Breast epithelium (tissue), 4 donors: ENCODE measurements at regions not wholly inside any gene's neighbourhood (a gene's known extent, or its start where the extent isn't known, plus 50 kb on each side); places are given as distances from the start of the nearest gene placed in this dataset.

Experiments used
- DNase-seq, 2 donors: peaks; one replicate each; pipeline ENCODE4 v3.0.0-alpha.2; 2019; ENCODE audit warnings: low spot score in 2 of 2
- H3K27ac ChIP-seq, 2 donors: fragments of 200-600 bp; sonication (generic) in 1 of 2; one replicate each; pipeline ENCODE4 v1.5.1; 2016 to 2019; ENCODE audit warnings: mild to moderate bottlenecking in 1 of 2
- H3K27me3 ChIP-seq, 2 donors: fragments of 200-600 bp; sonication (generic) in 1 of 2; one replicate each; pipeline versions ENCODE4 v1.5.1 to v1.6.0; 2017 to 2019; ENCODE audit warnings: control low read depth in 1 of 2, mild to moderate bottlenecking in 1 of 2
- H3K36me3 ChIP-seq: fragments of 200-600 bp; one replicate; pipeline ENCODE4 v1.5.1; 2019
- H3K4me1 ChIP-seq, 2 donors: fragments of 200-600 bp; sonication (generic); one replicate each; pipeline ENCODE4 v1.5.1; 2016 to 2019; ENCODE audit warnings: control low read depth in 1 of 2
- H3K4me3 ChIP-seq, 3 donors: fragments of 200-600 bp; sonication (generic); 1 replicate in 2 of 3; 2 replicates in 1 of 3; pipeline ENCODE4 v1.5.1; 2016 to 2019; ENCODE audit warnings: mild to moderate bottlenecking in 3 of 3, moderate library complexity in 2 of 3
- H3K9me3 ChIP-seq, 2 donors: fragments of 200-600 bp; sonication (generic) in 1 of 2; one replicate each; pipeline ENCODE4 v1.5.1; 2016 to 2019; ENCODE audit warnings: control low read depth in 1 of 2
- CTCF ChIP-seq, 3 donors: fragments of 450-650 bp; IDR thresholded peaks; one replicate each; pipeline ENCODE4 v1.5.1; 2016 to 2017; ENCODE audit warnings: antibody characterized with exemption in 3 of 3, mild to moderate bottlenecking in 3 of 3, moderate library complexity in 3 of 3
- POLR2A ChIP-seq: fragments of 450-650 bp; IDR thresholded peaks from one replicate; pipeline ENCODE4 v1.6.1; 2016; ENCODE audit warnings: antibody characterized with exemption, mild to moderate bottlenecking, moderate library complexity
- POLR2AphosphoS5 ChIP-seq, 3 donors: sonication (generic); formaldehyde crosslinking; IDR thresholded peaks; one replicate each; pipeline ENCODE4 v1.6.1; 2017; ENCODE audit warnings: antibody characterized with exemption in 3 of 3
- intact Hi-C: fragments of 100-400 bp; cut with DNase I; formaldehyde crosslinking; loops from one replicate; pipeline ENCODE4 v1.15.1; 2023; ENCODE audit warnings: low total_unique reads

- no peak for DNase-seq
- intact Hi-C loops = no loop called here
Observed at GRCh38 chr4:138039010-138039409, 203.1 kb downstream of the SLC7A11 start.

GRCh38 chr4:138037696-138038095 lies 204.5 kb downstream of the SLC7A11 start:
- H3K9me3 ChIP-seq = no peaks in the 10 kb centered on the region
- no peak for DNase-seq
- H3K27ac ChIP-seq = no peak overlapping the region
- no peak for TF ChIP-seq POLR2AphosphoS5 (IDR thresholded peaks at IDR 0.05)
- TF ChIP-seq CTCF (IDR thresholded peaks at IDR 0.05) = no peak
- TF ChIP-seq POLR2A = no peak
- intact Hi-C loops = no loop called here
- H3K4me1 ChIP-seq = no peaks in the 10 kb centered on the region
- no peaks in the 10 kb centered on the region for H3K27me3 ChIP-seq
- H3K36me3 ChIP-seq = no peaks in the 10 kb centered on the region
- H3K4me3 ChIP-seq = no peak overlapping the region

More at GRCh38 chr4:138039010-138039409, 203.1 kb downstream of the SLC7A11 start:
- H3K9me3 ChIP-seq = no peaks in the 10 kb centered on the region
- H3K27ac ChIP-seq = no peak overlapping the region
- TF ChIP-seq CTCF (IDR thresholded peaks at IDR 0.05) (no peak), POLR2AphosphoS5 (IDR thresholded peaks at IDR 0.05) (no peak), POLR2A (no peak)
- H3K4me3 ChIP-seq = no peak overlapping the region
- no peaks in the 10 kb centered on the region for H3K27me3 ChIP-seq
- H3K4me1 ChIP-seq = no peaks in the 10 kb centered on the region
- no peaks in the 10 kb centered on the region for H3K36me3 ChIP-seq

DNA sequence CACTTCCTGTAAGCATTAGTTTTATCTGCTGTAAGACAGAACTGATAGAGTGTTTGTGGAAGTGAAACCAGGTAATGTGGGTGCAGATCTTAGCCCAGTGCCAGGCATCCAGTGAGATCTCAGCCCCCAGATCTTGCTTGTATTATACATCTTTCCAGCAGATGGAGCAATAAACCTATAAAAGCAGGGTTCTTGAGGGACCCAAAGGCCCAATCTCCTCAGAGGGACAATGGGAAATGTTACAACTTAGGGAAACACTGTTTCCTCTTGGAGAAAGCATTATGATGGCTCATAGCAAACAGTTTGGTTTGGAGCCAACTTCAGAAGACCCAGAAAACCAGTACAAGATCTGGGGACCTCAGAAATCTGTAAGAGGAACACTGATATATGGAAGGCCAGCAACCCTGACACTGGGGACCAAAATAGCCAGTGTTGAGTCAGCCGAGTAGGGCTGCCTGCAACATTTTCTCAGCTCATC lies 206.3 kb downstream of the SLC7A11 start:
- DNase-seq = no peak

GRCh38 chr4:138034871-138035270 lies 207.3 kb downstream of the SLC7A11 start:
- Histone ChIP-seq H3K9me3 (no peaks in the 10 kb centered on the region), H3K27me3 (no peaks in the 10 kb centered on the region), H3K4me3 (no peak overlapping the region), H3K27ac (no peak overlapping the region), H3K36me3 (no peaks in the 10 kb centered on the region), H3K4me1 (no peaks in the 10 kb centered on the region)
- intact Hi-C loops = no loop called here
- DNase-seq = no peak
- no peak for TF ChIP-seq CTCF (IDR thresholded peaks at IDR 0.05)
- TF ChIP-seq POLR2A = no peak
- TF ChIP-seq POLR2AphosphoS5 (IDR thresholded peaks at IDR 0.05) = no peak

More for the DNA sequence above, 206.3 kb downstream of the SLC7A11 start:
- intact Hi-C loops = no loop called here
- Histone ChIP-seq H3K4me1 (no peaks in the 10 kb centered on the region), H3K9me3 (no peaks in the 10 kb centered on the region), H3K27me3 (no peaks in the 10 kb centered on the region), H3K4me3 (no peak overlapping the region), H3K36me3 (no peaks in the 10 kb centered on the region), H3K27ac (no peak overlapping the region)
- peak in 2 of 3 donors; percentile 47 to 53 for TF ChIP-seq CTCF (IDR thresholded peaks at IDR 0.05)
- no peak for TF ChIP-seq POLR2A

GRCh38 chr4:138032222-138032621 lies 209.9 kb downstream of the SLC7A11 start:
- intact Hi-C loops = no loop called here
- no peaks in the 10 kb centered on the region for H3K36me3 ChIP-seq
- no peaks in the 10 kb centered on the region for H3K4me1 ChIP-seq
- DNase-seq = no peak
- H3K27ac ChIP-seq = no peak overlapping the region
- TF ChIP-seq CTCF (IDR thresholded peaks at IDR 0.05) (no peak), POLR2AphosphoS5 (IDR thresholded peaks at IDR 0.05) (no peak), POLR2A (no peak)
- no peak overlapping the region for H3K4me3 ChIP-seq
- no peaks in the 10 kb centered on the region for H3K27me3 ChIP-seq
- H3K9me3 ChIP-seq = no peaks in the 10 kb centered on the region
